Esophagus muscularis mucosa (tissue), 4 donors: ENCODE measurements at regions not wholly inside any gene's neighbourhood (a gene's known extent, or its start where the extent isn't known, plus 50 kb on each side); places are given as distances from the start of the nearest gene placed in this dataset.
"Not testable (repeated sequence)": the region's sequence is repeated elsewhere in the genome, so short reads cannot be mapped to it uniquely, and the experiment has no call there.

Source experiments
- DNase-seq: peaks from one replicate; pipeline ENCODE4 v3.0.0-alpha.2; 2017; ENCODE audit errors: extremely low spot score
- H3K27ac ChIP-seq, 4 donors: fragments of 200-600 bp; sonication (generic); replicated peaks in 1 of 4; 1 replicate in 3 of 4; 2 replicates in 1 of 4; pipeline ENCODE4 v1.5.1; 2016 to 2019; ENCODE audit warnings: mild to moderate bottlenecking in 1 of 4
- H3K27me3 ChIP-seq, 4 donors: fragments of 200-600 bp; sonication (generic); one replicate each; pipeline versions ENCODE4 v1.5.1 to v1.6.0; 2016 to 2019
- H3K36me3 ChIP-seq, 4 donors: fragments of 200-600 bp; sonication (generic); one replicate each; pipeline ENCODE4 v1.5.1; 2016 to 2019
- H3K4me1 ChIP-seq, 4 donors: fragments of 200-600 bp; sonication (generic); one replicate each; pipeline ENCODE4 v1.5.1; 2016 to 2019
- H3K4me3 ChIP-seq, 4 donors: fragments of 200-600 bp; sonication (generic); 1 replicate in 2 of 4; 2 replicates in 2 of 4; pipeline ENCODE4 v1.5.1; 2016 to 2019; ENCODE audit warnings: mild to moderate bottlenecking in 4 of 4, moderate library complexity in 1 of 4
- H3K9me3 ChIP-seq, 4 donors: fragments of 200-600 bp; sonication (generic); 1 replicate in 3 of 4; 2 replicates in 1 of 4; pipeline ENCODE4 v1.5.1; 2016 to 2019
- CTCF ChIP-seq, 3 experiments: fragments of 200-600 bp in 2 of 3; fragments of 450-650 bp in 1 of 3; sonication (generic) in 2 of 3; IDR thresholded peaks; one replicate each; pipeline ENCODE4 v1.5.1; 2017 to 2019; ENCODE audit warnings: antibody characterized with exemption in 3 of 3, mild to moderate bottlenecking in 2 of 3, moderate library complexity in 1 of 3
- EP300 ChIP-seq: sonication (generic); formaldehyde crosslinking; IDR thresholded peaks from one replicate; pipeline ENCODE4 v1.6.1; 2017; ENCODE audit warnings: antibody characterized with exemption
- POLR2A ChIP-seq: fragments of 450-650 bp; IDR thresholded peaks from one replicate; pipeline ENCODE4 v1.6.1; 2017; ENCODE audit warnings: antibody characterized with exemption, moderate library complexity, mild to moderate bottlenecking, low read depth
- POLR2AphosphoS5 ChIP-seq, 2 donors: sonication (generic); formaldehyde crosslinking; IDR thresholded peaks; one replicate each; pipeline ENCODE4 v1.6.1; 2017; ENCODE audit warnings: antibody characterized with exemption in 2 of 2
- WGBS: methylation state at CpG from one replicate; pipeline ENCODE4 v1.1.5; 2018; 5-methylcytosine and 5-hydroxymethylcytosine counted together
- intact Hi-C: fragments of 100-400 bp; cut with DNase I; formaldehyde crosslinking; loops from one replicate; pipeline ENCODE4 v1.15.1; 2023

- 77% methylated on average over 2 of the region's 2 CpGs for WGBS
- Histone ChIP-seq H3K27ac (no peak overlapping the region), H3K4me3 (no peak overlapping the region), H3K9me3 (no peaks in the 10 kb centered on the region), H3K27me3 (no peaks in the 10 kb centered on the region), H3K36me3 (no peaks in the 10 kb centered on the region), H3K4me1 (no peaks in the 10 kb centered on the region)
- DNase-seq, result no peak
- intact Hi-C loops, result no loop called here
- TF ChIP-seq EP300 (no peak), POLR2AphosphoS5 (IDR thresholded peaks at IDR 0.05) (no peak), CTCF (IDR thresholded peaks at IDR 0.05) (no peak), POLR2A (no peak)
Measured at GRCh38 chrX:34491126-34491525, 166.0 kb downstream of the TMEM47 start.

GRCh38 chrX:34487364-34487763 is 169.7 kb downstream of the TMEM47 start:
- Histone ChIP-seq H3K36me3 (no peaks in the 10 kb centered on the region), H3K4me1 (no peaks in the 10 kb centered on the region), H3K27me3 (no peaks in the 10 kb centered on the region), H3K4me3 (no peak overlapping the region), H3K9me3 (no peaks in the 10 kb centered on the region), H3K27ac (no peak overlapping the region)
- TF ChIP-seq POLR2A (no peak), POLR2AphosphoS5 (IDR thresholded peaks at IDR 0.05) (no peak), CTCF (IDR thresholded peaks at IDR 0.05) (no peak), EP300 (no peak)
- DNase-seq, result no peak
- intact Hi-C loops, result no loop called here

GRCh38 chrX:34483980-34484379 is 173.1 kb downstream of the TMEM47 start:
- Histone ChIP-seq H3K9me3 (no peaks in the 10 kb centered on the region), H3K36me3 (no peaks in the 10 kb centered on the region), H3K27ac (no peak overlapping the region), H3K27me3 (no peaks in the 10 kb centered on the region), H3K4me3 (no peak overlapping the region), H3K4me1 (no peaks in the 10 kb centered on the region)
- TF ChIP-seq POLR2AphosphoS5 (IDR thresholded peaks at IDR 0.05), result no peak
- TF ChIP-seq EP300, result no peak
- no peak for TF ChIP-seq POLR2A
- no peak for TF ChIP-seq CTCF (IDR thresholded peaks at IDR 0.05)
- WGBS, result no CpG with 5 or more reads among the region's 6 CpGs
- intact Hi-C loops, result no loop called here
- no peak for DNase-seq

- Histone ChIP-seq H3K36me3 (no peaks in the 10 kb centered on the region), H3K4me1 (no peaks in the 10 kb centered on the region), H3K27me3 (no peaks in the 10 kb centered on the region), H3K27ac (no peak overlapping the region), H3K9me3 (no peaks in the 10 kb centered on the region), H3K4me3 (no peak overlapping the region)
- DNase-seq, result no peak
- 69% methylated on average over 1 of the region's 1 CpG for WGBS
- no peak for TF ChIP-seq EP300
- TF ChIP-seq POLR2AphosphoS5 (IDR thresholded peaks at IDR 0.05), result no peak
- no peak for TF ChIP-seq CTCF (IDR thresholded peaks at IDR 0.05)
- TF ChIP-seq POLR2A, result no peak
- intact Hi-C loops, result no loop called here
Measured at GRCh38 chrX:34470507-34470906, 186.6 kb downstream of the TMEM47 start.

- TF ChIP-seq EP300 (no peak), CTCF (IDR thresholded peaks at IDR 0.05) (no peak), POLR2A (no peak), POLR2AphosphoS5 (IDR thresholded peaks at IDR 0.05) (no peak)
- no peaks in the 10 kb centered on the region for H3K27me3 ChIP-seq
- 45% methylated on average over 3 of the region's 3 CpGs for WGBS
- no peak overlapping the region for H3K4me3 ChIP-seq
- H3K27ac ChIP-seq, result no peak overlapping the region
- H3K36me3 ChIP-seq, result no peaks in the 10 kb centered on the region
- no peaks in the 10 kb centered on the region for H3K4me1 ChIP-seq
- no peaks in the 10 kb centered on the region for H3K9me3 ChIP-seq
- DNase-seq, result no peak
- intact Hi-C loops, result no loop called here
Measured at GRCh38 chrX:34467437-34467836, 189.6 kb downstream of the TMEM47 start.

GRCh38 chrX:34463220-34463619 is 193.9 kb downstream of the TMEM47 start:
- intact Hi-C loops, H3K4me1 ChIP-seq, DNase-seq, H3K27ac ChIP-seq, H3K4me3 ChIP-seq, H3K9me3 ChIP-seq, H3K36me3 ChIP-seq, H3K27me3 ChIP-seq: not testable (repeated sequence)
- WGBS, result 75% methylated on average over 1 of the region's 1 CpG

GRCh38 chrX:34457850-34458249 is 199.2 kb downstream of the TMEM47 start:
- intact Hi-C loops, H3K27me3 ChIP-seq, H3K4me1 ChIP-seq, DNase-seq, H3K9me3 ChIP-seq, H3K27ac ChIP-seq, H3K36me3 ChIP-seq, H3K4me3 ChIP-seq: not testable (repeated sequence)
- 79% methylated on average over 9 of the region's 9 CpGs for WGBS
